PC-9 (cell line): ENCODE measurements at regions not wholly inside any gene's neighbourhood (a gene's known extent, or its start where the extent isn't known, plus 50 kb on each side); places are given as distances from the start of the nearest gene placed in this dataset.
A peak's percentile ranks its signal among the peaks of the same experiment; 100 is the strongest.

Experiments
- BruUV-seq: library from RNA; stranded (reverse); fragments of 400-500 nt; replicated peaks from 2 replicates; lab custom pipeline; 2021; lab: Mats Ljungman, UMichigan
- CTCF ChIA-PET: fragments of 300-600 bp; sonication (Branson Sonifier 250); formaldehyde crosslinking; loops from one replicate; lab custom pipeline; 2022; ENCODE audit warnings: antibody characterized with exemption; lab: Charles Lee
- POLR2A ChIA-PET: fragments of 300-600 bp; sonication (Branson Sonifier 250); formaldehyde crosslinking; loops from one replicate; lab custom pipeline; 2022; ENCODE audit warnings: antibody characterized with exemption; ENCODE audit not compliant: unreplicated experiment; lab: Charles Lee
- DNase-seq, 2 experiments: peaks; one replicate each; pipeline versions ENCODE4 v3.0.0 to v3.0.0-alpha.2; 2015 to 2022; ENCODE audit warnings: mixed read lengths in 1 of 2
- H2AFZ ChIP-seq: fragments of 200-600 bp; sonication (generic); 2 replicates; pipeline ENCODE4 v1.8.1; 2017; ENCODE audit warnings: antibody characterized with exemption
- H3F3A ChIP-seq: fragments of 200-600 bp; sonication (generic); 2 replicates; pipeline ENCODE4 v1.8.1; 2017; ENCODE audit warnings: antibody characterized with exemption, mild to moderate bottlenecking, low read depth; ENCODE audit not compliant: insufficient read depth
- H3K27ac ChIP-seq: fragments of 200-600 bp; sonication (generic); 2 replicates; pipeline ENCODE4 v1.6.1; 2016; ENCODE audit warnings: mixed run types
- H3K27me3 ChIP-seq: fragments of 200-600 bp; sonication (generic); 2 replicates; pipeline ENCODE4 v1.6.1; 2016; ENCODE audit warnings: low read depth, mixed run types; ENCODE audit not compliant: insufficient read depth
- H3K36me3 ChIP-seq: fragments of 200-600 bp; sonication (generic); 2 replicates; pipeline ENCODE4 v1.6.1; 2016; ENCODE audit warnings: low read depth, mixed run types
- H3K4me1 ChIP-seq: fragments of 200-600 bp; sonication (generic); replicated peaks from 2 replicates; pipeline ENCODE4 v1.6.1; 2016; ENCODE audit warnings: mixed run types; ENCODE audit not compliant: insufficient read depth
- H3K4me2 ChIP-seq: fragments of 200-600 bp; sonication (generic); 2 replicates; pipeline ENCODE4 v1.6.1; 2017; ENCODE audit warnings: mixed run types
- H3K4me3 ChIP-seq: fragments of 200-600 bp; sonication (generic); 2 replicates; pipeline ENCODE4 v1.6.1; 2016; ENCODE audit warnings: mixed run types
- H3K79me2 ChIP-seq: fragments of 200-600 bp; sonication (generic); 2 replicates; pipeline ENCODE4 v1.6.1; 2017; ENCODE audit warnings: low read depth, mixed run types
- H3K9me2 ChIP-seq: fragments of 200-600 bp; sonication (generic); 2 replicates; pipeline ENCODE4 v1.8.1; 2017; ENCODE audit warnings: mild to moderate bottlenecking; ENCODE audit not compliant: insufficient read depth
- H3K9me3 ChIP-seq: fragments of 200-600 bp; sonication (generic); 2 replicates; pipeline ENCODE4 v1.8.1; 2016; ENCODE audit warnings: low read depth; ENCODE audit not compliant: insufficient read depth
- H4K20me1 ChIP-seq: fragments of 200-600 bp; sonication (generic); 2 replicates; pipeline ENCODE4 v1.8.1; 2017; ENCODE audit not compliant: insufficient read depth
- CTCF ChIP-seq: fragments of 200-600 bp; sonication (generic); conservative IDR thresholded peaks from 2 replicates; pipeline ENCODE4 v1.6.1; 2017; ENCODE audit warnings: mixed run types, antibody characterized with exemption, mild to moderate bottlenecking, moderate library complexity
- EZH2 ChIP-seq: fragments of 200-600 bp; sonication (generic); IDR thresholded peaks from 2 replicates; pipeline ENCODE4 v1.8.0; 2017; ENCODE audit warnings: antibody characterized with exemption, low read depth
- intact Hi-C: fragments of 100-400 bp; cut with micrococcal nuclease; formaldehyde crosslinking; loops from one replicate; pipeline ENCODE4 v1.10.0; 2022; ENCODE audit not compliant: unreplicated experiment

GRCh38 chr12:47388712-47389111 is 309.0 kb upstream of the AMIGO2 start:
- Histone ChIP-seq H3K4me2 (no peak overlapping the region), H3F3A (no peaks in the 10 kb centered on the region), H3K4me1 (no peaks in the 10 kb centered on the region), H4K20me1 (no peaks in the 10 kb centered on the region), H3K27me3 (no peaks in the 10 kb centered on the region), H3K9me3 (no peaks in the 10 kb centered on the region; the same call in 1 of the 2 replicates), H3K9me2 (no peaks in the 10 kb centered on the region), H3K4me3 (no peak overlapping the region), H3K36me3 (no peaks in the 10 kb centered on the region), H2AFZ (no peak overlapping the region), H3K79me2 (no peaks in the 10 kb centered on the region), H3K27ac (no peak overlapping the region)
- CTCF ChIA-PET = no interaction called here
- no peak for DNase-seq
- POLR2A ChIA-PET = interaction anchor here (0.6 kb wide), 1 partner anchor 13 kb away, joined by 7 read pairs; no protein-coding TSS in a partner anchor
- TF ChIP-seq CTCF (no peak), EZH2 (no peak)
- intact Hi-C loops = no loop called here
- no TSS peak for BruUV-seq

- POLR2A ChIA-PET = interaction anchor here (0.6 kb wide), 1 partner anchor 12 kb away, joined by 7 read pairs; no protein-coding TSS in a partner anchor
- H3K36me3 ChIP-seq = no peaks in the 10 kb centered on the region
- H3K9me3 ChIP-seq = no peaks in the 10 kb centered on the region; the same call in 1 of the 2 replicates
- CTCF ChIA-PET = no interaction called here
- H3F3A ChIP-seq = no peaks in the 10 kb centered on the region
- peak overlapping the region; percentile 55; the same call in 1 of the 2 replicates for H2AFZ ChIP-seq
- no peaks in the 10 kb centered on the region for H3K9me2 ChIP-seq
- H3K27ac ChIP-seq = no peak overlapping the region
- no peaks in the 10 kb centered on the region for H3K79me2 ChIP-seq
- DNase-seq = no peak
- TF ChIP-seq CTCF (no peak), EZH2 (no peak)
- no TSS peak for BruUV-seq
- intact Hi-C loops = no loop called here
- H4K20me1 ChIP-seq = no peaks in the 10 kb centered on the region
- no peaks in the 10 kb centered on the region for H3K27me3 ChIP-seq
- H3K4me1 ChIP-seq = no peaks in the 10 kb centered on the region
- H3K4me2 ChIP-seq = no peak overlapping the region
- H3K4me3 ChIP-seq = no peak overlapping the region
These were observed 308.2 kb upstream of the AMIGO2 start for GRCh38 chr12:47387994-47388393.

GRCh38 chr12:47385653-47386052 is 305.9 kb upstream of the AMIGO2 start:
- intact Hi-C loops = no loop called here
- Histone ChIP-seq H3K36me3 (no peaks in the 10 kb centered on the region), H3K4me1 (peaks cover 4% of the 10 kb centered on the region; the same call in 1 of the 2 replicates), H3K9me3 (no peaks in the 10 kb centered on the region; the same call in 1 of the 2 replicates), H2AFZ (no peak overlapping the region), H4K20me1 (no peaks in the 10 kb centered on the region), H3K9me2 (no peaks in the 10 kb centered on the region), H3K4me2 (no peak overlapping the region), H3K4me3 (no peak overlapping the region), H3K27me3 (no peaks in the 10 kb centered on the region), H3K79me2 (no peaks in the 10 kb centered on the region), H3K27ac (no peak overlapping the region), H3F3A (no peaks in the 10 kb centered on the region)
- no peak for DNase-seq
- TF ChIP-seq CTCF = no peak
- no peak for TF ChIP-seq EZH2
- ChIA-PET POLR2A (no interaction called here), CTCF (no interaction called here)
- no TSS peak for BruUV-seq
